Neural crest cell (in vitro differentiated cells): ENCODE measurements at regions not wholly inside any gene's neighbourhood (a gene's known extent, or its start where the extent isn't known, plus 50 kb on each side); places are given as distances from the start of the nearest gene placed in this dataset.

Experiments
- DNase-seq: peaks from one replicate; pipeline ENCODE4 v3.0.0; 2021; ENCODE audit warnings: low read depth, mixed read lengths, low spot score
- H3K27ac Mint-ChIP-seq: one replicate; pipeline ENCODE4 v1.8.0; 2021; ENCODE audit warnings: mild to moderate bottlenecking, mixed read lengths; ENCODE audit not compliant: unreplicated experiment
- H3K27me3 Mint-ChIP-seq: 2 replicates; pipeline ENCODE4 v1.8.0; 2021; ENCODE audit warnings: low read depth, mild to moderate bottlenecking, mixed read lengths
- H3K36me3 Mint-ChIP-seq: 2 replicates; pipeline ENCODE4 v1.8.0; 2021; ENCODE audit warnings: low read depth, mild to moderate bottlenecking, mixed read lengths
- H3K4me1 Mint-ChIP-seq: 2 replicates; pipeline ENCODE4 v1.8.0; 2021; ENCODE audit warnings: mixed read lengths
- H3K4me3 Mint-ChIP-seq: one replicate; pipeline ENCODE4 v1.8.0; 2021; ENCODE audit warnings: mild to moderate bottlenecking, mixed read lengths
- H3K9me3 Mint-ChIP-seq: 2 replicates; pipeline ENCODE4 v1.8.0; 2021; ENCODE audit warnings: mixed read lengths
- TF ChIP-seq, protein P1 (sequence below): fragments of 200-600 bp; sonication (generic); conservative IDR thresholded peaks from 2 replicates; pipeline ENCODE4 v1.5.0; 2021; ENCODE audit warnings: antibody characterized with exemption, mild to moderate bottlenecking

DNA sequence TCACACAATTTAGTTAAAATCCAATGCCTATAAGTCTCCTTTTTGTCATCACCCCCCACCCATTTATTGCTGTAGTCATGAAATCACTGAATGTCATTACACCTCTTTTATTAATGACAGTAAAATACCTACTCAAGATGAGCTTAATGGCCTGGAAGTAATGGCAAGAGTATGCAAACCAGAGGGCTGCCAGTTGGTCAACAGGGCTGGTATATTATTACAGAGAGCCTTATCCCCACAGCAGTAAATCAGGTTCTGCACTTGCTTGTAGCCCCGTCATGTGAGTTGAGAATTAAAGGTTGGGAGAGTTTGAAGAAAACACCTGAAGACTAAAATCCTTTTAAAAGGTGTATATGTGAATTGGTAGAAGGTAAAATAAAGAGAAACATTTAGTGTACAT is 372.4 kb downstream of the MAT2B start:
- H3K36me3 Mint-ChIP-seq = no peaks in the 10 kb centered on the region
- H3K4me3 Mint-ChIP-seq = no peak overlapping the region
- H3K9me3 Mint-ChIP-seq = no peaks in the 10 kb centered on the region
- TF ChIP-seq, protein P1, sequence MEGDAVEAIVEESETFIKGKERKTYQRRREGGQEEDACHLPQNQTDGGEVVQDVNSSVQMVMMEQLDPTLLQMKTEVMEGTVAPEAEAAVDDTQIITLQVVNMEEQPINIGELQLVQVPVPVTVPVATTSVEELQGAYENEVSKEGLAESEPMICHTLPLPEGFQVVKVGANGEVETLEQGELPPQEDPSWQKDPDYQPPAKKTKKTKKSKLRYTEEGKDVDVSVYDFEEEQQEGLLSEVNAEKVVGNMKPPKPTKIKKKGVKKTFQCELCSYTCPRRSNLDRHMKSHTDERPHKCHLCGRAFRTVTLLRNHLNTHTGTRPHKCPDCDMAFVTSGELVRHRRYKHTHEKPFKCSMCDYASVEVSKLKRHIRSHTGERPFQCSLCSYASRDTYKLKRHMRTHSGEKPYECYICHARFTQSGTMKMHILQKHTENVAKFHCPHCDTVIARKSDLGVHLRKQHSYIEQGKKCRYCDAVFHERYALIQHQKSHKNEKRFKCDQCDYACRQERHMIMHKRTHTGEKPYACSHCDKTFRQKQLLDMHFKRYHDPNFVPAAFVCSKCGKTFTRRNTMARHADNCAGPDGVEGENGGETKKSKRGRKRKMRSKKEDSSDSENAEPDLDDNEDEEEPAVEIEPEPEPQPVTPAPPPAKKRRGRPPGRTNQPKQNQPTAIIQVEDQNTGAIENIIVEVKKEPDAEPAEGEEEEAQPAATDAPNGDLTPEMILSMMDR = no peak
- no peak for DNase-seq
- H3K27me3 Mint-ChIP-seq = no peaks in the 10 kb centered on the region
- no peaks in the 10 kb centered on the region for H3K4me1 Mint-ChIP-seq
- no peak overlapping the region for H3K27ac Mint-ChIP-seq

DNA sequence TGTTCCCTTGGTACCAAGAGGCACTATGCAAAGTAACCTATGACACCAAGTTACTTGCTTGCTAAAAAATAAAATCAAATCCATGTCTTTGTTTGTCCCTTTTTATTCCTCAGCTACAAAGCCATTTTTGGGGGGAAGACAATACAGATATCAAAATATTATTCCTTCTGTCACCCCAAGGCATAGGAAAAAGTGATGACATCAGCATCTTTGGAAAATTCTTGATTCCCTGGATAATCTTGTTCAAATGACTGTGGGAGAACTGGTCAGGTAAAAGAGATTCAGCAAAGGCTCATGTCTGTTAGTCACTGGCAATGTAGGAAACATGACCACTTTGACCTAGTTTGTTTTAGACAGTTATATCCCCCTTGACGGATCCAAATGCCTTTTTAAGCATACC is 373.1 kb downstream of the MAT2B start:
- Mint-ChIP-seq H3K36me3 (no peaks in the 10 kb centered on the region), H3K4me1 (no peaks in the 10 kb centered on the region), H3K27ac (no peak overlapping the region), H3K9me3 (no peaks in the 10 kb centered on the region), H3K4me3 (no peak overlapping the region), H3K27me3 (no peaks in the 10 kb centered on the region)
- TF ChIP-seq, protein P1 = no peak
- DNase-seq = no peak

DNA sequence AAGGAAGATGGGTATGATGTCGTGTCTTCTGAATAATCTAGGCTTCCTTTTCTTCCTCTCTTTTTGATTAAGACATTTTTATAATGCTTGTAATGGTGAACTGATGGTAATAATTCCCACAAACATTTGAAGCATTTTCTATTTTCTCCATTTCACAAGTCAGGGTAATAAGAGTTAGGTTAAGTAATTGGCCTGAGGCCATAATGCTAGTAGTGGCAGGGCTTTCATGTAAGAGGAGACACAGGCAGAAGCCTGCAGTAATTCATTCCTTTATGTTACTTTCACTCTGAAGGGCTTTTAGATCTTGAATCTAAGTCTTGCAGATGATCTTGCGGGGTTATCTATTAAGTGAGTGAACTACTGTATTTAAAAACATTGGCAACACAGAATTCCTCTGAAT is 374.9 kb downstream of the MAT2B start:
- DNase-seq = no peak

DNA sequence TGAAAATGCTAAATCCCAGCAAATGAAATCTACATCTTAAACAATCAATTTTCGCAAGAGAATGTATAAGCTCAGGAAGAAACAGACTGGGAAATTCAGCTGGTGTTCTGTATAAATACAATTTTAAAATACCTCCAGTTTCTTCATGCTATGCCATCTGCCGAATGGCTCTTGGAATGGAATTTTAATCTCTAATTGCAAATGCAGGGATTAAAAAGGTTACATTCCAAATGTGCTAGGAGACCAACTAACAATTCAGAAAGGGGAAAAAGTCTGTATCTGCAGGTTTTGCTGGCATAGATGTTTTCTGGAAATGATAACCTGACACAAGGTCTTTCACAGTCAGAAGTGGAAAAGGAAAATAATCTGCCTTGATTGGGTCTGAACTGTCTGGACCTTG is 379.7 kb downstream of the MAT2B start:
- no peak overlapping the region for H3K4me3 Mint-ChIP-seq
- no peaks in the 10 kb centered on the region for H3K27me3 Mint-ChIP-seq
- H3K27ac Mint-ChIP-seq = no peak overlapping the region
- no peak for DNase-seq
- TF ChIP-seq, protein P1 = no peak
- peaks cover 4% of the 10 kb centered on the region for H3K9me3 Mint-ChIP-seq
- no peaks in the 10 kb centered on the region for H3K36me3 Mint-ChIP-seq
- H3K4me1 Mint-ChIP-seq = peaks cover 4% of the 10 kb centered on the region

More for the DNA sequence above, 374.9 kb downstream of the MAT2B start:
- H3K27me3 Mint-ChIP-seq = no peaks in the 10 kb centered on the region
- no peaks in the 10 kb centered on the region for H3K4me1 Mint-ChIP-seq
- no peaks in the 10 kb centered on the region for H3K36me3 Mint-ChIP-seq
- H3K9me3 Mint-ChIP-seq = peaks cover 4% of the 10 kb centered on the region
- TF ChIP-seq, protein P1 = no peak
- H3K27ac Mint-ChIP-seq = no peak overlapping the region
- no peak overlapping the region for H3K4me3 Mint-ChIP-seq

DNA sequence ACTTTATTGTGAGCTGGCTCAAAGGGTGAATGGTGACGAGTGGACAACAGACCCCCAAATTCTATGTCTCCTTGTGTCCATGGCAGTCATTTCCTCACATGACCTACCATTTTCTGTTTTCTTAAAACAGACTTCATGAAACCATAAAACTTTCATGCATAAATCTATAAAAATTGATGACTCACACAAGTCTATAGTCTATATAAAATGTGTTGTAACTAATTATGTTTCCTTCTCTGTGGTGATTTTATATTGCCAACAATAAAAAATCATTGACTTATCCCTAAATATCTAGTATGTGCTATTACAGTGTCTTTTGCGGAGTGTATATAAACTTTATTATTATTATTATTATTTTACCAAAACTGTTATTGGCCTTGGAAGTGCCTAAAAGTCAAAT is 382.4 kb downstream of the MAT2B start:
- Mint-ChIP-seq H3K4me3 (no peak overlapping the region), H3K9me3 (peaks cover 4% of the 10 kb centered on the region), H3K27ac (no peak overlapping the region), H3K27me3 (no peaks in the 10 kb centered on the region), H3K36me3 (no peaks in the 10 kb centered on the region), H3K4me1 (peaks cover 4% of the 10 kb centered on the region)
- TF ChIP-seq, protein P1 = no peak
- no peak for DNase-seq

DNA sequence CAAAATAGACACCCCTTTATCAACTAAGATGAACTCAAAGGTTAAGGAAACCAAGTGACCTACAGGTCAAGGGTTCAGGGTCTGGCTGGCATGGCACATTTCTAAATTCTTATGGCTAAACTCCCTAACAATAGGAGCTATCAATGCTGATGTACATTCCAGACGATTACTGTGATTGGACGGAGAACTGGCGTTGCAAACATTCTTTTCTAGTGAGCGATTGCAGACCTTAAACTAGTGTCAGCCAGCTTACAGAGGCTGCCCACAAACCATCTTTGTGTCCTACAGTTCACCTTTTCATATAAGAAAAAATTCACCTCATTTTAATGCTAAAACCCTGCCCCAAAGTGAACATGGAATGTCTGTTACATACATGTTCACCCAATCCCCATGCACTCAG is 382.9 kb downstream of the MAT2B start:
- Mint-ChIP-seq H3K27me3 (no peaks in the 10 kb centered on the region), H3K4me1 (peaks cover 4% of the 10 kb centered on the region), H3K36me3 (no peaks in the 10 kb centered on the region), H3K9me3 (peaks cover 4% of the 10 kb centered on the region), H3K4me3 (no peak overlapping the region), H3K27ac (no peak overlapping the region)
- TF ChIP-seq, protein P1 = no peak
- no peak for DNase-seq
